GM12892 (cell line): ENCODE measurements at regions not wholly inside any gene's neighbourhood (a gene's known extent, or its start where the extent isn't known, plus 50 kb on each side); places are given as distances from the start of the nearest gene placed in this dataset.
"Not testable (repeated sequence)": the region's sequence is repeated elsewhere in the genome, so short reads cannot be mapped to it uniquely, and the experiment has no call there.

ENCODE experiments used
- DNase-seq: peaks from one replicate; pipeline ENCODE4 v3.0.0; 2011; ENCODE audit not compliant: insufficient read length
- FAIRE-seq: peaks from 2 replicates; lab custom pipeline; 2011; peaks lifted over from hg19 to GRCh38; lab: Jason Lieb, UNC
- POLR2A ChIP-seq: IDR thresholded peaks from 2 replicates; pipeline ENCODE4 v1.6.1; 2011; ENCODE audit warnings: low read depth, low read length, control low read depth
- POLR2AphosphoS5 ChIP-seq: IDR thresholded peaks from 2 replicates; pipeline ENCODE4 v1.6.1; 2011; ENCODE audit warnings: low read depth, low read length, control low read depth
- TAF1 ChIP-seq: IDR thresholded peaks from 2 replicates; pipeline ENCODE4 v1.6.1; 2011; ENCODE audit warnings: low read depth, mild to moderate bottlenecking, control low read depth, low read length, borderline replicate concordance

- DNase-seq = no peak
- no peak for FAIRE-seq
- TF ChIP-seq POLR2AphosphoS5 (no peak), POLR2A (no peak), TAF1 (no peak)
These were observed 521.8 kb upstream of the CNTN3 start for GRCh38 chr3:75136100-75136897.

GRCh38 chr3:75138345-75138744 is 523.9 kb upstream of the CNTN3 start:
- DNase-seq (no peak), FAIRE-seq (no peak)
- TF ChIP-seq POLR2AphosphoS5 = no peak

GRCh38 chr3:75140904-75141615 is 523.1 kb upstream of the FRG2C start:
- no peak for TF ChIP-seq POLR2AphosphoS5
- no peak for TF ChIP-seq TAF1
- no peak for TF ChIP-seq POLR2A
- DNase-seq (no peak), FAIRE-seq (no peak)

- TF ChIP-seq POLR2A = no peak
- TF ChIP-seq POLR2AphosphoS5 = no peak
- DNase-seq (no peak), FAIRE-seq (no peak)
These were observed 519.7 kb upstream of the FRG2C start for GRCh38 chr3:75144406-75144805.

DNA sequence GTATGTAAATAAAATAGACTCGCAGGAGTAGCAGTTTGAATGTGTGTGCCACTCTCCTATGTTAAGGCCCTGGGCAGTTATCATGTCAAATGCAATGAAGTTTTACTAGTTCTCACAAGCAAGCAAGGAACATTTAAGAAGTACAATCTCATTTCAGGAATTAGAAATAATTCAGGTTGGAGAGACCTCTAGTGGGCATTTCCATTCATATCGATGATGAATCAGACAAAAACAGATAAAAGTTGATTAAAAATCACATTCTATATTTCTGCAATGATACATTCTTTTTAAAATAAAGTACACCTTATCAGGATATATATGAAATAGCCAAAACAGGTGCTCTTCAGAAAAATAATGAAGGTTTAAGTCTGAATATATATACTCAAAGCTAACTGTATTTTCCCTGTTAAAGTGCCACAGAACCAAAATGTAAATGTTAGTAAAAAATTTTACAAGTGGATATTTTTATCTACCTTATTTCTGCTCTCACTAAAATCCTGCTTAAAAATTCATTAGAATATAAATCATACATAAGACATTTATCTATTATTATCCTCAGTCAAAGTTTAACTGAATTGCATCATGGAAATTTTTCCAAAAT is 492.4 kb upstream of the FRG2C start:
- DNase-seq (no peak), FAIRE-seq (no peak)
- TF ChIP-seq POLR2A (no peak), TAF1 (no peak), POLR2AphosphoS5 (no peak)

DNA sequence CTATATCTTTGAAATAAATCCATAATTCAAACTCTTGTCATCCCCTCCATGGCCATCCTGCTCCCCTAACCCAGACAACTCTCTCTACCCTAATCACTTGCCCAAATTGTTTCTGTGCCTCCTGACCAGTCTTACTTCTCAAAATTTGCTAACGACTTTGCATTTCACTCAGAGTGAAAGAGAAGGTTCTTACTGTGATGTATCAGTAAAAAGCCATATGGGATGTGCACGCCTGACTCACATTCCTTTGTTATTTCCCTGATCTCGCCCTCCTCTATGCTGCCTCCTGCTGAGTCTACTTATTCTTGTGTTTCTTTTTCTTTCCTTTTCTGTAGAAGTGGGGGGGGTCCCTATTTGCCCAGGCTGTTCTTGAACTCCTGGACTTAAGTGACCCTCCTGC is 487.2 kb upstream of the FRG2C start:
- no peak for DNase-seq
- TF ChIP-seq POLR2A (no peak), POLR2AphosphoS5 (no peak), TAF1 (no peak)
- FAIRE-seq = no peak

- TF ChIP-seq POLR2A (no peak), TAF1 (no peak), POLR2AphosphoS5 (no peak)
- DNase-seq = no peak
- FAIRE-seq = no peak
These were observed 483.7 kb upstream of the FRG2C start for GRCh38 chr3:75180235-75180944.

- TF ChIP-seq POLR2AphosphoS5 (no peak), POLR2A (no peak), TAF1 (no peak)
- FAIRE-seq (peak; percentile 51), DNase-seq (no peak)
These were observed 483.2 kb upstream of the FRG2C start for GRCh38 chr3:75180945-75181298.

DNA sequence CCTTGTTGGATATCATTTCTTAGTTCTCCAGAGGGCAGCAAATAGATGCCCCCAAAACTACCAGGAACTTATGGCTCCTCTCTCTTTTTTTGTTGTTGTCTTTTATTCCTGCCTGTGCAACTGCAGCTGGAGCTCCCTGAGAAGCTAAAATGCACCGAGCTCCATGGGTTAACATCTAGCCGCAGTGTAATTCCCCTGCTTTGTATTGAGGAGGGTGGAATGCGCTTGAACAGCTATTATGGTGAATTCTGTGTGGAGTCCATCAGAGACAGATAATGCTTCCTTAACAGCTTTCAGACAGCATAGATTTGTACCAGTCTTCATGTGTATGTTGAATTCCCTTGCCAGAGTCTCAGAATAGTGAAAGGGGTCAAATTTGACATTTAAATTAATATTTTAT is 475.2 kb upstream of the FRG2C start:
- FAIRE-seq (no peak), DNase-seq (no peak)
- TF ChIP-seq POLR2A = no peak
- no peak for TF ChIP-seq TAF1
- no peak for TF ChIP-seq POLR2AphosphoS5

GRCh38 chr3:75192146-75192616 is 471.9 kb upstream of the FRG2C start:
- FAIRE-seq (no peak), DNase-seq (no peak)
- no peak for TF ChIP-seq TAF1

DNA sequence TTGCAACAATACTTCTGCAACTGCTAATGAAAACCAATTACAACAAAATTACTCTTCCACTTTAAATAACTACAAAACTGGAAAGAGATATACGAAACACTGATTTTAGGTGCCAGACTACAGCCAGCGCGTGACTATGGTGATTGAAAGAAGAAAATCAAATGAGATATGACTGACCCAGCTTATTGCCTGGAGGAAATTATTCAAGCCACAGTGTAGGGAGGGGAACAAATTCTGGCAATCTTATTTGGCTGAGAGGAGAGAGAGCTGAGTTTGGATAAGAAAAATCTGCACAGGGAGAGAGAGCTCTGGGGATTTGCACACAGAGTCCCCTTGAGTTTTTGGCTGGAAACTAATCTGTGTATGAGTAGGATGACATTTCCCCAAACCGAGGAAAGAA is 470.3 kb upstream of the FRG2C start:
- TF ChIP-seq TAF1 (no peak), POLR2A (no peak), POLR2AphosphoS5 (no peak)
- FAIRE-seq (no peak), DNase-seq (no peak)

DNA sequence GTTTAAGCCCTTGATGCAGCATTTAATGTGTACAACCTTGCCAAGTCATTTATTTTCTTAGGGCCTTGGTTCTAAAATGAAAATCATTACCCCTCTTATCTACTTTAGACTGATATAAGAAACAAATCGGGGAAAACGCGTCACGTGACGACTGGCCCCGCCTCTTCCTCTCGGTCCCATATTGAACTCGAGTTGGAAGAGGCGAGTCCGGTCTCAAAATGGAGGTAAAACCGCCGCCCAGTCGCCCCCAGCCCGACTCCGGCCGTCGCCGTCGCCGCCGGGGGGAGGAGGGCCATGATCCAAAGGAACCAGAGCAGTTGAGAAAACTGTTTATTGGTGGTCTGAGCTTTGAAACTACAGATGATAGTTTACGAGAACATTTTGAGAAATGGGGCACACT is 449.8 kb upstream of the FRG2C start:
- not testable (repeated sequence) for FAIRE-seq, DNase-seq
